Smooth muscle cell (in vitro differentiated cells): ENCODE measurements at regions not wholly inside any gene's neighbourhood (a gene's known extent, or its start where the extent isn't known, plus 50 kb on each side); places are given as distances from the start of the nearest gene placed in this dataset.
A peak's percentile ranks its signal among the peaks of the same experiment; 100 is the strongest.

Experiments
- DNase-seq: peaks from one replicate; lab custom pipeline; 2025; ENCODE audit not compliant: unreplicated experiment; lab: John Stamatoyannopoulos, UW
- H2AFZ ChIP-seq: fragments of 200-600 bp; sonication (generic); 2 replicates; pipeline ENCODE4 v1.6.0; 2016; ENCODE audit warnings: antibody characterized with exemption, low read depth, mild to moderate bottlenecking
- H3F3A ChIP-seq: fragments of 200-600 bp; sonication (generic); 2 replicates; pipeline ENCODE4 v1.6.0; 2017; ENCODE audit warnings: antibody characterized with exemption, low read depth
- H3K27ac ChIP-seq: fragments of 200-600 bp; sonication (generic); 2 replicates; pipeline ENCODE4 v1.5.1; 2016; ENCODE audit warnings: low read depth, mild to moderate bottlenecking
- H3K27me3 ChIP-seq: fragments of 200-600 bp; sonication (generic); 2 replicates; pipeline ENCODE4 v1.6.1; 2016; ENCODE audit warnings: low read depth, mild to moderate bottlenecking
- H3K36me3 ChIP-seq: fragments of 200-600 bp; sonication (generic); 2 replicates; pipeline ENCODE4 v1.5.1; 2016; ENCODE audit warnings: low read depth
- H3K4me1 ChIP-seq: fragments of 200-600 bp; sonication (generic); 2 replicates; pipeline ENCODE4 v1.5.1; 2016; ENCODE audit warnings: low read depth
- H3K4me2 ChIP-seq: fragments of 200-600 bp; sonication (generic); 2 replicates; pipeline ENCODE4 v1.6.0; 2016; ENCODE audit warnings: mild to moderate bottlenecking
- H3K4me3 ChIP-seq: fragments of 200-600 bp; sonication (generic); 2 replicates; pipeline ENCODE4 v1.5.1; 2016; ENCODE audit warnings: mild to moderate bottlenecking
- H3K79me2 ChIP-seq: fragments of 200-600 bp; sonication (generic); 2 replicates; pipeline ENCODE4 v1.6.0; 2016; ENCODE audit warnings: low read depth, mild to moderate bottlenecking
- H3K9ac ChIP-seq: fragments of 200-600 bp; sonication (generic); 2 replicates; pipeline ENCODE4 v1.6.0; 2016; ENCODE audit warnings: low read depth
- H3K9me3 ChIP-seq: fragments of 200-600 bp; sonication (generic); replicated peaks from 2 replicates; pipeline ENCODE4 v1.5.1; 2016; ENCODE audit warnings: low read depth
- H4K20me1 ChIP-seq: fragments of 200-600 bp; sonication (generic); 2 replicates; pipeline ENCODE4 v1.6.0; 2016; ENCODE audit warnings: low read depth
- WGBS: methylation state at CpG from one replicate; pipeline ENCODE4 v1.1.7; 2016; ENCODE audit warnings: low lambda C conversion rate; 5-methylcytosine and 5-hydroxymethylcytosine counted together
- TF ChIP-seq, protein P1 (sequence below): fragments of 200-600 bp; sonication (generic); IDR thresholded peaks from 2 replicates; pipeline ENCODE4 v1.5.1; 2017; ENCODE audit warnings: borderline replicate concordance, mild to moderate bottlenecking, antibody characterized with exemption; ENCODE audit not compliant: insufficient read depth, poor library complexity, severe bottlenecking

DNA sequence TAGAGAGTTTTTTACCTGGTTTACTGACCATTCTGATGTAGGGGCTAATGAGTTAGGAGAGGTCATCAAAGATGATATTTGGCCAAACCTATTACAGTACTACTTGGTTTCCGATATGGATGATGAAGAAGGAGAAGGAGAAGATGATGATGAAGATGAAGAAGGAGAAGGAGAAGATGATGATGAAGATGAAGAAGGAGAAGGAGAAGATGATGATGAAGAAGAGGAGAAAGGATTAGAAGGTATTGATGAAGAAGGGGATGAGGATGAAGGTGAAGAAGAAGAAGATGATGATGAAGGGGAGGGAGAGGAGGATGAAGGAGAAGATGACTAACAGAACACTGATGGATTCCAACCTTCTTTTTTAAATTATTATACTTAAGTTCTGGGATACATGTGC lies 196.6 kb downstream of the TMX1 start:
- Histone ChIP-seq H3K4me2 (no peak overlapping the region), H3K27me3 (no peaks in the 10 kb centered on the region), H4K20me1 (no peaks in the 10 kb centered on the region), H3K9ac (no peak overlapping the region), H3K4me1 (peaks cover 14% of the 10 kb centered on the region), H3K36me3 (no peaks in the 10 kb centered on the region), H3K4me3 (no peak overlapping the region), H3K27ac (no peak overlapping the region), H2AFZ (no peak overlapping the region), H3F3A (peaks cover 3% of the 10 kb centered on the region), H3K79me2 (no peaks in the 10 kb centered on the region), H3K9me3 (no peaks in the 10 kb centered on the region)
- TF ChIP-seq, protein P1, sequence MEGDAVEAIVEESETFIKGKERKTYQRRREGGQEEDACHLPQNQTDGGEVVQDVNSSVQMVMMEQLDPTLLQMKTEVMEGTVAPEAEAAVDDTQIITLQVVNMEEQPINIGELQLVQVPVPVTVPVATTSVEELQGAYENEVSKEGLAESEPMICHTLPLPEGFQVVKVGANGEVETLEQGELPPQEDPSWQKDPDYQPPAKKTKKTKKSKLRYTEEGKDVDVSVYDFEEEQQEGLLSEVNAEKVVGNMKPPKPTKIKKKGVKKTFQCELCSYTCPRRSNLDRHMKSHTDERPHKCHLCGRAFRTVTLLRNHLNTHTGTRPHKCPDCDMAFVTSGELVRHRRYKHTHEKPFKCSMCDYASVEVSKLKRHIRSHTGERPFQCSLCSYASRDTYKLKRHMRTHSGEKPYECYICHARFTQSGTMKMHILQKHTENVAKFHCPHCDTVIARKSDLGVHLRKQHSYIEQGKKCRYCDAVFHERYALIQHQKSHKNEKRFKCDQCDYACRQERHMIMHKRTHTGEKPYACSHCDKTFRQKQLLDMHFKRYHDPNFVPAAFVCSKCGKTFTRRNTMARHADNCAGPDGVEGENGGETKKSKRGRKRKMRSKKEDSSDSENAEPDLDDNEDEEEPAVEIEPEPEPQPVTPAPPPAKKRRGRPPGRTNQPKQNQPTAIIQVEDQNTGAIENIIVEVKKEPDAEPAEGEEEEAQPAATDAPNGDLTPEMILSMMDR, result no peak
- no peak for DNase-seq
- 97% methylated on average over 1 of the region's 1 CpG for WGBS

DNA sequence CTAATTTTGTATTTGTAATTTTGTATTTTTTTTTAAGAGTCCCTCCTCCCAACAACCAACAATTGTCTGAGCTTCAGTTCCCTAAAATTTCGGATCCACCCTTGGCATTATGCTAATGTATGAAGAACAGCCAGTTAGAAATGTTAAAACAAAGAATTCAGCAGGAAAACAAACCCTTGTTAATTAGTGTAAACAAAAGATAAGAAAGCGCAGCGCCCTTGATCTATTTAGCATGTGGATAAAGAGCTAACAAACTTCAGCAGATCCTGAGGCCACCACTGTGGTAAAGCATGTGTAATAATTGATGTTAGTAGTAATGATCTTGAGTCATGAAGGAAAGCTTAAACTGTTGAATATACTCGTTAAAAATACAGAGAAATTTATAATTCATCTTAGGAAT lies 199.8 kb downstream of the TMX1 start:
- Histone ChIP-seq H3K79me2 (no peaks in the 10 kb centered on the region), H3F3A (peaks cover 15% of the 10 kb centered on the region), H3K9ac (no peak overlapping the region), H3K36me3 (no peaks in the 10 kb centered on the region), H3K9me3 (no peaks in the 10 kb centered on the region), H3K4me1 (peaks cover 28% of the 10 kb centered on the region), H3K4me3 (no peak overlapping the region), H3K27me3 (no peaks in the 10 kb centered on the region), H2AFZ (no peak overlapping the region), H3K4me2 (peak overlapping the region; percentile 41), H3K27ac (peak overlapping the region; percentile 92), H4K20me1 (no peaks in the 10 kb centered on the region)
- TF ChIP-seq, protein P1, result no peak
- WGBS, result 24% methylated on average over 4 of the region's 4 CpGs
- DNase-seq, result no peak

DNA sequence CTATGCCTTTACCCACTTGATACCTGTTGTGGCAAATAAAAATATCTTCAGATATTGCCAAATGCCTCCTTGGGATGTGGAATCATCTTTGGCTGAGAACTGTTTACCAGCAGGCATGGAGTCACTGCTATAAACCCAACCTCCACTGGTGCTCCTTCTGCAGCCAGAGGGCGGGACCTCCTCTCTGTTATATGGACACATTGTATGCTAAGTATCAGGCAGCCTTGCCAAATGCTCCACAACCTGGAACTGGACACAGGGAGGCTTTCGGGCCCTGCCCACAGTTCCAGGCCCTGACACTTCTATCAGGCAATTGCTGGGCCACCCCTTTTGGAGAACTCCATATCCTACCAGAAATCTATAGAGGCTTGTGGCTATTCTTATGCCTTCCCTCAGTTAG lies 201.0 kb downstream of the TMX1 start:
- Histone ChIP-seq H3K9ac (no peak overlapping the region), H3K27me3 (no peaks in the 10 kb centered on the region), H3F3A (peaks cover 15% of the 10 kb centered on the region), H3K36me3 (no peaks in the 10 kb centered on the region), H2AFZ (no peak overlapping the region), H3K4me2 (no peak overlapping the region), H3K9me3 (no peaks in the 10 kb centered on the region), H4K20me1 (no peaks in the 10 kb centered on the region), H3K27ac (peak overlapping the region; percentile 92), H3K4me3 (no peak overlapping the region), H3K79me2 (no peaks in the 10 kb centered on the region), H3K4me1 (peaks cover 28% of the 10 kb centered on the region)
- TF ChIP-seq, protein P1, result no peak
- 94% methylated on average over 2 of the region's 2 CpGs for WGBS
- no peak for DNase-seq

DNA sequence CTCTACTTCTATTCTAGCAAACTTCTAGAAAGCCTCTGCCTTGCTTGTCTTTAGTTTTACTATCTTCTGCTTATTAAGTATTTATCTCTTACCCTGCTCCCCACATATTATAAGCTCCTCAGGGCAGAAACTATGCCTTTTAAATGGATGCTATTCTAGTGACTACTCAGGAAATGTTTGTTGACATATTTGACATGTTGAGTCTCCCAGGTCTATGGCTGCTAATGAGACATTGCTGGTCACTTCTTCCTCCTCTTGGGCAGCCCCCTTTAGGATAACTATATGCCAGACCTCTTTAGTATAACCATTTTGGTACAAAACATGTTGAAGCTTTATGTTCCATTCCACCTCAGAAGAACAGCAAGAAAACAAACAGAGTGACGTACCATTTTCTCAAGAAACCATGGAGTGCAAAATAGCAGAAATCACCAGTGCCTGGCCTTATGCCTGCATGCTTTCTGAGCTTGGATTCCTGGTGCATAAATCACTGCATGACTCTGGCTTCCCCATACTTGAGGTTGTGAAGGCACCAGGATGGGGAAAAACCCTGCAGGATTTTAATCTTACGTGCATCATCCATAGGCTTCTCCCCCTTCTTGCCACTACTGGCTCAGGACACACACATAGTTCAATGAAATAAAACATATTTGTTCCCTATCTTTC lies 202.6 kb downstream of the TMX1 start:
- peak overlapping the region; percentile 81 for H3K9ac ChIP-seq
- H4K20me1 ChIP-seq, result no peaks in the 10 kb centered on the region
- peak overlapping the region; percentile 37 for H3K4me2 ChIP-seq
- no peaks in the 10 kb centered on the region for H3K27me3 ChIP-seq
- peaks cover 15% of the 10 kb centered on the region for H3F3A ChIP-seq
- no peak overlapping the region for H3K4me3 ChIP-seq
- no peak for DNase-seq
- H3K27ac ChIP-seq, result peak overlapping the region; percentile 92
- no peaks in the 10 kb centered on the region for H3K9me3 ChIP-seq
- TF ChIP-seq, protein P1, result no peak
- H3K79me2 ChIP-seq, result no peaks in the 10 kb centered on the region
- H3K36me3 ChIP-seq, result no peaks in the 10 kb centered on the region
- H3K4me1 ChIP-seq, result peaks cover 28% of the 10 kb centered on the region
- H2AFZ ChIP-seq, result peak overlapping the region; percentile 11
- WGBS, result 4% methylated on average over 2 of the region's 2 CpGs
